KMS-11 (cell line): ENCODE measurements at regions not wholly inside any gene's neighbourhood (a gene's known extent, or its start where the extent isn't known, plus 50 kb on each side); places are given as distances from the start of the nearest gene placed in this dataset.

Source experiments
- H2AFZ ChIP-seq: fragments of 200-600 bp; sonication (generic); 2 replicates; pipeline ENCODE4 v1.6.1; 2016; ENCODE audit warnings: antibody characterized with exemption, mixed run types, low read depth
- H3K27ac ChIP-seq: fragments of 200-600 bp; sonication (generic); 2 replicates; pipeline ENCODE4 v1.6.1; 2016; ENCODE audit warnings: mild to moderate bottlenecking, mixed run types
- H3K27me3 ChIP-seq: fragments of 200-600 bp; sonication (generic); 2 replicates; pipeline ENCODE4 v1.6.1; 2017; ENCODE audit warnings: mild to moderate bottlenecking, low read depth, mixed run types, moderate library complexity; ENCODE audit not compliant: insufficient read depth
- H3K36me3 ChIP-seq: fragments of 200-600 bp; sonication (generic); 2 replicates; pipeline ENCODE4 v1.6.1; 2017; ENCODE audit warnings: mild to moderate bottlenecking, mixed run types; ENCODE audit not compliant: insufficient read depth
- H3K4me1 ChIP-seq: fragments of 200-600 bp; sonication (generic); 2 replicates; pipeline ENCODE4 v1.6.1; 2016; ENCODE audit warnings: mild to moderate bottlenecking, low read depth, mixed run types; ENCODE audit not compliant: poor library complexity, severe bottlenecking
- H3K4me2 ChIP-seq: fragments of 200-600 bp; sonication (generic); 2 replicates; pipeline ENCODE4 v1.7.0; 2016; ENCODE audit warnings: mild to moderate bottlenecking, mixed run types
- H3K4me3 ChIP-seq: fragments of 200-600 bp; sonication (generic); IDR thresholded peaks from 2 replicates; pipeline ENCODE4 v1.6.1; 2017; ENCODE audit warnings: low read depth, low read length, mixed read lengths; ENCODE audit not compliant: insufficient read depth
- H3K79me2 ChIP-seq: fragments of 200-600 bp; sonication (generic); 2 replicates; pipeline ENCODE4 v1.6.1; 2016; ENCODE audit warnings: low read depth, mixed run types; ENCODE audit not compliant: insufficient read depth
- H3K9ac ChIP-seq: fragments of 200-600 bp; sonication (generic); 2 replicates; pipeline ENCODE4 v1.6.1; 2016; ENCODE audit warnings: mild to moderate bottlenecking, mixed run types
- H4K20me1 ChIP-seq: fragments of 200-600 bp; sonication (generic); 2 replicates; pipeline ENCODE4 v1.6.1; 2016; ENCODE audit warnings: mild to moderate bottlenecking, mixed run types; ENCODE audit not compliant: insufficient read depth
- CTCF ChIP-seq: fragments of 200-600 bp; sonication (generic); conservative IDR thresholded peaks from 2 replicates; pipeline ENCODE4 v1.6.1; 2017; ENCODE audit warnings: low read depth, mild to moderate bottlenecking, antibody characterized with exemption, low read length, moderate library complexity, mixed read lengths

- Histone ChIP-seq H4K20me1 (no peaks in the 10 kb centered on the region), H3K36me3 (no peaks in the 10 kb centered on the region), H3K27ac (no peak overlapping the region), H3K4me3 (no peak overlapping the region), H3K27me3 (no peaks in the 10 kb centered on the region), H3K9ac (no peak overlapping the region), H3K79me2 (no peaks in the 10 kb centered on the region), H2AFZ (no peak overlapping the region), H3K4me1 (no peaks in the 10 kb centered on the region), H3K4me2 (no peak overlapping the region)
- no peak for TF ChIP-seq CTCF
These were observed 132.3 kb downstream of the TMEM30B start for GRCh38 chr14:61148742-61149350.

GRCh38 chr14:61147831-61148549 is 133.1 kb downstream of the TMEM30B start:
- H3K4me3 ChIP-seq, result no peak overlapping the region
- H4K20me1 ChIP-seq, result no peaks in the 10 kb centered on the region
- H3K27ac ChIP-seq, result no peak overlapping the region

GRCh38 chr14:61147381-61147821 is 133.7 kb downstream of the TMEM30B start:
- Histone ChIP-seq H3K4me2 (no peak overlapping the region), H2AFZ (no peak overlapping the region), H3K27me3 (no peaks in the 10 kb centered on the region), H3K4me1 (no peaks in the 10 kb centered on the region), H3K79me2 (no peaks in the 10 kb centered on the region), H3K36me3 (no peaks in the 10 kb centered on the region), H3K4me3 (no peak overlapping the region), H3K27ac (no peak overlapping the region), H4K20me1 (no peaks in the 10 kb centered on the region), H3K9ac (no peak overlapping the region)
- no peak for TF ChIP-seq CTCF

More at GRCh38 chr14:61147831-61148549, 133.1 kb downstream of the TMEM30B start:
- no peak for TF ChIP-seq CTCF
- H3K27me3 ChIP-seq, result no peaks in the 10 kb centered on the region
- H3K9ac ChIP-seq, result no peak overlapping the region
- H2AFZ ChIP-seq, result no peak overlapping the region
- no peaks in the 10 kb centered on the region for H3K36me3 ChIP-seq
- no peaks in the 10 kb centered on the region for H3K79me2 ChIP-seq
- H3K4me1 ChIP-seq, result no peaks in the 10 kb centered on the region
- H3K4me2 ChIP-seq, result no peak overlapping the region

DNA sequence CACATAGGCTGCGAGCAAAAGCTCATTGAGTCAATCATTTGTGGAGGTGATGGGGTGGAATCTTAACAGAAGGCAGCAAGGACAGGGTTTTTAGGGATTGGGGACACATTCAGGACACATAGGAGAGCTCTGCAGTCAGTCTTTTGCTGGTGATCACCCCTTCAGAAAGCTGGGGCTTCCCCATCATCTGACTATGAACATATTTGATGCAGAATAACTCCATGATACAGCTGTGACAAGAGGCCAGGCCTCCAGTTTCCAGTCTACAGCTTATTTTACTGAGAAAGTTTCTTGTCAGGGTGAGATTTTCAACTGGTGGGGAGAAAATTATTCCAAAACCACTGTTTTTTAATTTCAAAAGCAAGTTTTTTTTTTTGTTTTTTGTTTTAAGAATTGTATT is 134.2 kb downstream of the TMEM30B start:
- H3K4me3 ChIP-seq, result no peak overlapping the region
- H3K27me3 ChIP-seq, result no peaks in the 10 kb centered on the region
- no peak overlapping the region for H3K4me2 ChIP-seq
- no peaks in the 10 kb centered on the region for H4K20me1 ChIP-seq
- H3K27ac ChIP-seq, result no peak overlapping the region
- H3K79me2 ChIP-seq, result no peaks in the 10 kb centered on the region
- H3K4me1 ChIP-seq, result no peaks in the 10 kb centered on the region
- H3K9ac ChIP-seq, result no peak overlapping the region
- H2AFZ ChIP-seq, result no peak overlapping the region
- H3K36me3 ChIP-seq, result no peaks in the 10 kb centered on the region
- no peak for TF ChIP-seq CTCF
